ENCODE measurements at regions not wholly inside any gene's neighbourhood (a gene's known extent, or its start where the extent isn't known, plus 50 kb on each side); places are given as distances from the start of the nearest gene placed in this dataset.

DNA sequence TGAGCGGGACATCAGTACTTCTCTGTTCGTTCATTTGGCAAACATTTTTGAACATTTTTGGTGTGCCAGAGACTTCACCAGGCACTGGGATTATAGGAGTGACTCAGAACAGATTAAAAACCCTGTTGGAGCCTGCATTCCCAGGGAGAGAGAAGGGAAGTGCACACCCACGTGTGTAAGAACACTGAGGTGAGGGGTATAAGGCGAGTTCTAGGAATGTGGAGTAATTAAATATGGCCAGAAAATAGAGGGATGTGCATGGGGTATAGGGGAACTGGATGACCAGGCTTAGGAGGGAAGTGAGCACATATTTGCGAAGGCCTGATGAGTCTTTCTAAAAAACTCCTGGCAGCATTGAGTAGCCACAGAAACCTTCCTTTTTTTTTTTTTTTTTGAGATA lies 401.2 kb upstream of the C2CD4B start:
- H2AFZ ChIP-seq (ENCODE audit: low read length): no peak overlapping the region
- intact Hi-C loops (cut with micrococcal nuclease; ENCODE audit: unreplicated experiment): no loop called here
- H3K27ac ChIP-seq (ENCODE audit: low read depth, low read length, poor library complexity, severe bottlenecking): no peak overlapping the region
- H3K79me2 ChIP-seq (ENCODE audit: insufficient read depth, low read depth, low read length): no peaks in the 10 kb centered on the region
- no peaks in the 10 kb centered on the region for H3K9me2 ChIP-seq (ENCODE audit: insufficient read depth, low read length)
- POLR2A ChIA-PET: no interaction called here
- H3K4me1 ChIP-seq (ENCODE audit: insufficient read depth, low read length, poor library complexity, severe bottlenecking): no peaks in the 10 kb centered on the region
- TF ChIP-seq EZH2phosphoT487 (IDR thresholded peaks at IDR 0.05; ENCODE audit: borderline replicate concordance, low read depth, low read length): no peak
- TF ChIP-seq, protein P1, sequence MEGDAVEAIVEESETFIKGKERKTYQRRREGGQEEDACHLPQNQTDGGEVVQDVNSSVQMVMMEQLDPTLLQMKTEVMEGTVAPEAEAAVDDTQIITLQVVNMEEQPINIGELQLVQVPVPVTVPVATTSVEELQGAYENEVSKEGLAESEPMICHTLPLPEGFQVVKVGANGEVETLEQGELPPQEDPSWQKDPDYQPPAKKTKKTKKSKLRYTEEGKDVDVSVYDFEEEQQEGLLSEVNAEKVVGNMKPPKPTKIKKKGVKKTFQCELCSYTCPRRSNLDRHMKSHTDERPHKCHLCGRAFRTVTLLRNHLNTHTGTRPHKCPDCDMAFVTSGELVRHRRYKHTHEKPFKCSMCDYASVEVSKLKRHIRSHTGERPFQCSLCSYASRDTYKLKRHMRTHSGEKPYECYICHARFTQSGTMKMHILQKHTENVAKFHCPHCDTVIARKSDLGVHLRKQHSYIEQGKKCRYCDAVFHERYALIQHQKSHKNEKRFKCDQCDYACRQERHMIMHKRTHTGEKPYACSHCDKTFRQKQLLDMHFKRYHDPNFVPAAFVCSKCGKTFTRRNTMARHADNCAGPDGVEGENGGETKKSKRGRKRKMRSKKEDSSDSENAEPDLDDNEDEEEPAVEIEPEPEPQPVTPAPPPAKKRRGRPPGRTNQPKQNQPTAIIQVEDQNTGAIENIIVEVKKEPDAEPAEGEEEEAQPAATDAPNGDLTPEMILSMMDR (conservative IDR thresholded peaks at IDR 0.05; ENCODE audit: low read length): no peak
- no TSS peak for BruUV-seq (replicated peaks)
- no peak for DNase-seq (ENCODE audit: low spot score)
- H3K9me3 ChIP-seq (ENCODE audit: low read length): no peaks in the 10 kb centered on the region
- H4K20me1 ChIP-seq (ENCODE audit: insufficient read depth, low read length): no peaks in the 10 kb centered on the region
- H3K4me3 ChIP-seq (ENCODE audit: low read depth, low read length, poor library complexity, severe bottlenecking): no peak overlapping the region
- CTCF ChIA-PET (ENCODE audit: unreplicated experiment): no interaction called here
- H3K4me2 ChIP-seq (ENCODE audit: low read length): no peak overlapping the region
- no peaks in the 10 kb centered on the region for H3K36me3 ChIP-seq (ENCODE audit: insufficient read depth, low read length)

DNA sequence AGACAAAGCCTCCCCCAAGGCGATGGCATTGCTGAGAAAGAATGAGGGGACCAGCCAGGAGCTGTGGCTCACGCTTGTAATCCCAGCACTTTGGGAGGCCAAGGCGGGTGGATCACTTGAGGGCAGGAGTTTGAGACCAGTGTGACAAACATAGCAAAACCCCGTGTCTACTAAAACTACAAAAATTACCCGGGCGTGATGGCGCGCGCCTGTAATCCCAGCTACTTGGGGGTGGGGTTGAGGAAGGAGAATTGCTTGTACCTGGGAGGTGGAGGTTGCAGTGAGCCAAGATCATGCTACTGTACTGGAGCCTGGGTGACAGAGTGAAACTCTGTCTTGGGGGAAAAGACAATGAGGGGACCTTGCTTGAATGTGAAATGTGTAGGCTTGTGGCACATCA lies 402.4 kb upstream of the C2CD4B start:
- ChIA-PET POLR2A (no interaction called here), CTCF (ENCODE audit: unreplicated experiment) (no interaction called here)
- BruUV-seq (replicated peaks): no TSS peak
- Histone ChIP-seq H3K4me3 (ENCODE audit: low read depth, low read length, poor library complexity, severe bottlenecking) (no peak overlapping the region), H3K79me2 (ENCODE audit: insufficient read depth, low read depth, low read length) (no peaks in the 10 kb centered on the region), H3K36me3 (ENCODE audit: insufficient read depth, low read length) (no peaks in the 10 kb centered on the region), H4K20me1 (ENCODE audit: insufficient read depth, low read length) (no peaks in the 10 kb centered on the region), H2AFZ (ENCODE audit: low read length) (no peak overlapping the region), H3K4me2 (ENCODE audit: low read length) (no peak overlapping the region), H3K4me1 (ENCODE audit: insufficient read depth, low read length, poor library complexity, severe bottlenecking) (peaks cover 2% of the 10 kb centered on the region), H3K27ac (ENCODE audit: low read depth, low read length, poor library complexity, severe bottlenecking) (no peak overlapping the region), H3K9me3 (ENCODE audit: low read length) (no peaks in the 10 kb centered on the region), H3K9me2 (ENCODE audit: insufficient read depth, low read length) (no peaks in the 10 kb centered on the region)
- intact Hi-C loops (cut with micrococcal nuclease; ENCODE audit: unreplicated experiment): no loop called here
- no peak for DNase-seq (ENCODE audit: low spot score)
- no peak for TF ChIP-seq EZH2phosphoT487 (IDR thresholded peaks at IDR 0.05; ENCODE audit: borderline replicate concordance, low read depth, low read length)
- TF ChIP-seq, protein P1 (conservative IDR thresholded peaks at IDR 0.05; ENCODE audit: low read length): no peak

DNA sequence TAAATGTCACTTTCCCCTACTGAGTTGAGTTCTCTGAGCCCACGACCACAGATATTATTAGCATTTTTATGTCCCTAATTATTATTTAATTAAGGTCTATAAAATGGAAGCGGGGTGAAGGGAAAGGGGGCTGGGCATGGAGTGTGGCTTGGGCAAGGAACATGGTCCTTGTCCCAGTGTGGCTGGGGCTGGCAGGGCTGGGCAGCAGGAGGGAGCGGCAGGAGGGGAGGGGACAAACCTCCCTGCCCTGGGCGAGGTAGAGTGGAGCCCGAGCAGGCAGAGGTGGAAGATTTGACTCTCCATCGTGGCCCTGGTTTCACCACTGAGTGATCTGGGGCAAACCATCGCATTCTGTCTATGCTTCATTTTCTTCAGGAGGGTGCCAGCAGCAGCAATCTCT lies 402.9 kb upstream of the C2CD4B start:
- POLR2A ChIA-PET: no interaction called here
- BruUV-seq (replicated peaks): no TSS peak

More for the DNA sequence above, 402.9 kb upstream of the C2CD4B start:
- intact Hi-C loops (cut with micrococcal nuclease; ENCODE audit: unreplicated experiment): no loop called here
- Histone ChIP-seq H3K9me2 (ENCODE audit: insufficient read depth, low read length) (no peaks in the 10 kb centered on the region), H3K4me3 (ENCODE audit: low read depth, low read length, poor library complexity, severe bottlenecking) (no peak overlapping the region), H3K4me2 (ENCODE audit: low read length) (no peak overlapping the region), H3K79me2 (ENCODE audit: insufficient read depth, low read depth, low read length) (no peaks in the 10 kb centered on the region), H4K20me1 (ENCODE audit: insufficient read depth, low read length) (no peaks in the 10 kb centered on the region), H3K36me3 (ENCODE audit: insufficient read depth, low read length) (no peaks in the 10 kb centered on the region), H2AFZ (ENCODE audit: low read length) (no peak overlapping the region), H3K4me1 (ENCODE audit: insufficient read depth, low read length, poor library complexity, severe bottlenecking) (peaks cover 7% of the 10 kb centered on the region), H3K27ac (ENCODE audit: low read depth, low read length, poor library complexity, severe bottlenecking) (no peak overlapping the region), H3K9me3 (ENCODE audit: low read length) (no peaks in the 10 kb centered on the region)
- DNase-seq (ENCODE audit: low spot score): no peak
- TF ChIP-seq, protein P1 (conservative IDR thresholded peaks at IDR 0.05; ENCODE audit: low read length): no peak
- no peak for TF ChIP-seq EZH2phosphoT487 (IDR thresholded peaks at IDR 0.05; ENCODE audit: borderline replicate concordance, low read depth, low read length)
- CTCF ChIA-PET (ENCODE audit: unreplicated experiment): no interaction called here
